Body of pancreas (tissue), 4 donors: ENCODE measurements at regions not wholly inside any gene's neighbourhood (a gene's known extent, or its start where the extent isn't known, plus 50 kb on each side); places are given as distances from the start of the nearest gene placed in this dataset.

Experiments
- CTCF ChIP-seq, 7 experiments: fragments of 450-650 bp in 4 of 7; fragments of 200-600 bp in 3 of 7; sonication (generic) in 3 of 7; IDR thresholded peaks; one replicate each; pipeline ENCODE4 v1.5.1; 2016 to 2019; ENCODE audit warnings: antibody characterized with exemption in 7 of 7
- POLR2A ChIP-seq, 3 donors: fragments of 450-650 bp; IDR thresholded peaks; one replicate each; pipeline ENCODE4 v1.6.1; 2016; ENCODE audit warnings: antibody characterized with exemption in 3 of 3, mild to moderate bottlenecking in 2 of 3

- TF ChIP-seq CTCF (IDR thresholded peaks at IDR 0.05) (no peak), POLR2A (IDR thresholded peaks at IDR 0.05) (no peak)
Measured at GRCh38 chr20:11726026-11726425, 191.7 kb upstream of the BTBD3 start.
